Activated T-cell treated with anti-CD3 and anti-CD28 coated beads, Interleukin-2, amount 50 U/mL, for 4 hours (primary cell): ENCODE measurements at regions not wholly inside any gene's neighbourhood (a gene's known extent, or its start where the extent isn't known, plus 50 kb on each side); places are given as distances from the start of the nearest gene placed in this dataset.

Experiments used
- ATAC-seq, 2 donors: fragments of 200-7000 bp; cut with Tn5 transposase; one replicate each; pipeline ENCODE4 v1.10.0; 2021
- DNase-seq: peaks from one replicate; pipeline ENCODE4 v3.0.0-alpha.2; 2020
- H3K27me3 Mint-ChIP-seq: one replicate; pipeline ENCODE4 v1.8.0; 2021; ENCODE audit warnings: low read depth, mixed read lengths
- H3K36me3 Mint-ChIP-seq: one replicate; pipeline ENCODE4 v1.8.0; 2022; ENCODE audit warnings: mixed read lengths; ENCODE audit not compliant: insufficient read depth
- H3K4me1 Mint-ChIP-seq: one replicate; pipeline ENCODE4 v1.8.0; 2021; ENCODE audit warnings: low read depth, mixed read lengths
- H3K4me3 Mint-ChIP-seq: one replicate; pipeline ENCODE4 v1.8.0; 2021; ENCODE audit warnings: mild to moderate bottlenecking, moderate library complexity, mixed read lengths
- H3K9me3 Mint-ChIP-seq: one replicate; pipeline ENCODE4 v1.8.0; 2021; ENCODE audit warnings: mixed read lengths

GRCh38 chr13:27014406-27015359 is 156.9 kb downstream of the USP12 start:
- Mint-ChIP-seq H3K36me3 (no peaks in the 10 kb centered on the region), H3K27me3 (peaks cover 8% of the 10 kb centered on the region), H3K4me3 (no peak overlapping the region), H3K9me3 (no peaks in the 10 kb centered on the region), H3K4me1 (no peaks in the 10 kb centered on the region)
- no peak for DNase-seq
- no peak for ATAC-seq

- DNase-seq (no peak), ATAC-seq (no peak)
- Mint-ChIP-seq H3K36me3 (no peaks in the 10 kb centered on the region), H3K4me1 (no peaks in the 10 kb centered on the region), H3K9me3 (no peaks in the 10 kb centered on the region), H3K27me3 (peaks cover 12% of the 10 kb centered on the region), H3K4me3 (no peak overlapping the region)
Measured at GRCh38 chr13:27012482-27013197, 159.0 kb downstream of the USP12 start.

GRCh38 chr13:27011661-27012060 is 159.9 kb downstream of the USP12 start:
- DNase-seq (no peak), ATAC-seq (no peak)
- Mint-ChIP-seq H3K9me3 (no peaks in the 10 kb centered on the region), H3K4me3 (no peak overlapping the region), H3K4me1 (peaks cover 1% of the 10 kb centered on the region), H3K36me3 (no peaks in the 10 kb centered on the region), H3K27me3 (peaks cover 20% of the 10 kb centered on the region)

- DNase-seq (no peak), ATAC-seq (no peak)
- Mint-ChIP-seq H3K4me3 (no peak overlapping the region), H3K9me3 (no peaks in the 10 kb centered on the region), H3K36me3 (no peaks in the 10 kb centered on the region), H3K27me3 (peaks cover 39% of the 10 kb centered on the region), H3K4me1 (peaks cover 2% of the 10 kb centered on the region)
Measured at GRCh38 chr13:27008733-27009132, 162.9 kb downstream of the USP12 start.

- Mint-ChIP-seq H3K9me3 (no peaks in the 10 kb centered on the region), H3K27me3 (peaks cover 49% of the 10 kb centered on the region), H3K36me3 (no peaks in the 10 kb centered on the region), H3K4me1 (peaks cover 2% of the 10 kb centered on the region), H3K4me3 (no peak overlapping the region)
- ATAC-seq: no peak
- DNase-seq: no peak
Measured at GRCh38 chr13:27007166-27007565, 164.4 kb downstream of the USP12 start.

- Mint-ChIP-seq H3K4me1 (peaks cover 2% of the 10 kb centered on the region), H3K36me3 (no peaks in the 10 kb centered on the region), H3K9me3 (no peaks in the 10 kb centered on the region), H3K27me3 (peaks cover 49% of the 10 kb centered on the region), H3K4me3 (no peak overlapping the region)
- ATAC-seq (peak; percentile 48 to 63), DNase-seq (no peak)
Measured at GRCh38 chr13:27006519-27007161, 165.0 kb downstream of the USP12 start.

GRCh38 chr13:27005976-27006518 is 165.6 kb downstream of the USP12 start:
- ATAC-seq (no peak), DNase-seq (no peak)
- Mint-ChIP-seq H3K4me3 (no peak overlapping the region), H3K27me3 (peaks cover 48% of the 10 kb centered on the region), H3K9me3 (no peaks in the 10 kb centered on the region), H3K4me1 (peaks cover 2% of the 10 kb centered on the region), H3K36me3 (no peaks in the 10 kb centered on the region)

- Mint-ChIP-seq H3K4me1 (peaks cover 2% of the 10 kb centered on the region), H3K27me3 (peaks cover 46% of the 10 kb centered on the region), H3K9me3 (no peaks in the 10 kb centered on the region), H3K4me3 (no peak overlapping the region), H3K36me3 (no peaks in the 10 kb centered on the region)
- ATAC-seq (no peak), DNase-seq (no peak)
Measured at GRCh38 chr13:27005556-27005955, 166.1 kb downstream of the USP12 start.

- peaks cover 2% of the 10 kb centered on the region for H3K4me1 Mint-ChIP-seq
- H3K36me3 Mint-ChIP-seq: no peaks in the 10 kb centered on the region
- DNase-seq (no peak), ATAC-seq (no peak)
- peaks cover 46% of the 10 kb centered on the region for H3K27me3 Mint-ChIP-seq
- H3K9me3 Mint-ChIP-seq: no peaks in the 10 kb centered on the region
- no peak overlapping the region for H3K4me3 Mint-ChIP-seq
Measured at GRCh38 chr13:27004866-27005265, 166.7 kb downstream of the USP12 start.

- DNase-seq: no peak
- peaks cover 2% of the 10 kb centered on the region for H3K4me1 Mint-ChIP-seq
- ATAC-seq: no peak
- H3K36me3 Mint-ChIP-seq: no peaks in the 10 kb centered on the region
- peaks cover 46% of the 10 kb centered on the region for H3K27me3 Mint-ChIP-seq
- no peak overlapping the region for H3K4me3 Mint-ChIP-seq
- no peaks in the 10 kb centered on the region for H3K9me3 Mint-ChIP-seq
Measured at GRCh38 chr13:27004326-27004725, 167.3 kb downstream of the USP12 start.

GRCh38 chr13:27001705-27002104 is 169.9 kb downstream of the USP12 start:
- Mint-ChIP-seq H3K36me3 (no peaks in the 10 kb centered on the region), H3K4me1 (peaks cover 1% of the 10 kb centered on the region), H3K27me3 (peaks cover 36% of the 10 kb centered on the region), H3K9me3 (no peaks in the 10 kb centered on the region), H3K4me3 (no peak overlapping the region)
- no peak for DNase-seq
- no peak for ATAC-seq

- H3K4me3 Mint-ChIP-seq: no peak overlapping the region
- no peaks in the 10 kb centered on the region for H3K4me1 Mint-ChIP-seq
- peaks cover 38% of the 10 kb centered on the region for H3K27me3 Mint-ChIP-seq
- no peaks in the 10 kb centered on the region for H3K36me3 Mint-ChIP-seq
- ATAC-seq (no peak), DNase-seq (no peak)
- H3K9me3 Mint-ChIP-seq: no peaks in the 10 kb centered on the region
Measured at GRCh38 chr13:27000686-27001085, 170.9 kb downstream of the USP12 start.

GRCh38 chr13:26999499-26999898 is 172.1 kb downstream of the USP12 start:
- H3K9me3 Mint-ChIP-seq: no peaks in the 10 kb centered on the region

GRCh38 chr13:26998292-26998691 is 173.3 kb downstream of the USP12 start:
- H3K36me3 Mint-ChIP-seq: no peaks in the 10 kb centered on the region
- H3K9me3 Mint-ChIP-seq: no peaks in the 10 kb centered on the region
- H3K27me3 Mint-ChIP-seq: peaks cover 28% of the 10 kb centered on the region
- no peak for DNase-seq
- no peaks in the 10 kb centered on the region for H3K4me1 Mint-ChIP-seq
- no peak overlapping the region for H3K4me3 Mint-ChIP-seq
- ATAC-seq: no peak

More at GRCh38 chr13:26999499-26999898, 172.1 kb downstream of the USP12 start:
- Mint-ChIP-seq H3K27me3 (peaks cover 34% of the 10 kb centered on the region), H3K4me1 (no peaks in the 10 kb centered on the region), H3K4me3 (no peak overlapping the region), H3K36me3 (no peaks in the 10 kb centered on the region)
- no peak for ATAC-seq
- no peak for DNase-seq
